ENCODE measurements at regions not wholly inside any gene's neighbourhood (a gene's known extent, or its start where the extent isn't known, plus 50 kb on each side); places are given as distances from the start of the nearest gene placed in this dataset.

- TF ChIP-seq ZNF121 (CRISPR knock-in tag; IDR thresholded peaks at IDR 0.05) = no peak
- TF ChIP-seq CTCF (IDR thresholded peaks at IDR 0.05) = no peak
- TF ChIP-seq FOXJ3 (CRISPR knock-in tag; IDR thresholded peaks at IDR 0.05; ENCODE audit: borderline replicate concordance) = no peak
These were observed 112.5 kb upstream of the FLRT2 start for GRCh38 chr14:85417396-85417795.

Measured in WTC11 (cell line).